Psoas muscle (tissue), 7 donors: ENCODE measurements at regions not wholly inside any gene's neighbourhood (a gene's known extent, or its start where the extent isn't known, plus 50 kb on each side); places are given as distances from the start of the nearest gene placed in this dataset.

ENCODE experiments used
- ATAC-seq, 4 donors: fragments of 200-7000 bp; cut with Tn5 transposase; one replicate each; pipeline ENCODE4 v1.9.1; 2020; ENCODE audit warnings: moderate library complexity in 3 of 4, mild to moderate bottlenecking in 2 of 4
- DNase-seq, 2 donors: peaks; one replicate each; pipeline ENCODE4 v3.0.0-alpha.2; 2020
- H3K27ac ChIP-seq: fragments of 200-600 bp; one replicate; pipeline ENCODE4 v1.8.0; 2022
- H3K27me3 ChIP-seq, 3 donors: fragments of 200-600 bp in 1 of 3; one replicate each; pipeline versions ENCODE4 v1.6.1 to v1.8.0; 2013 to 2022; ENCODE audit warnings: low read length in 2 of 3, mild to moderate bottlenecking in 2 of 3, moderate library complexity in 1 of 3; ENCODE audit not compliant: insufficient read depth in 3 of 3
- H3K36me3 ChIP-seq, 2 donors: fragments of 200-600 bp in 1 of 2; one replicate each; pipeline versions ENCODE4 v1.6.1 to v1.8.0; 2013 to 2022; ENCODE audit warnings: low read depth in 1 of 2, mild to moderate bottlenecking in 1 of 2, moderate library complexity in 1 of 2; ENCODE audit not compliant: insufficient read depth in 1 of 2
- H3K4me1 ChIP-seq: fragments of 200-600 bp; one replicate; pipeline ENCODE4 v1.8.0; 2022
- H3K4me3 ChIP-seq: fragments of 200-600 bp; one replicate; pipeline ENCODE4 v1.8.0; 2022; ENCODE audit warnings: mild to moderate bottlenecking
- H3K9me3 ChIP-seq: fragments of 200-600 bp; one replicate; pipeline ENCODE4 v1.8.0; 2022
- CTCF ChIP-seq: fragments of 200-600 bp; IDR thresholded peaks from one replicate; pipeline ENCODE4 v1.8.0; 2022; ENCODE audit warnings: antibody characterized with exemption
- WGBS, 3 donors: extraction: QIAGEN DNeasy Blood & Tissue Kit; methylation state at CpG; one replicate each; pipeline versions ENCODE4 v1.1.6 to v1.1.7; 2013; 5-methylcytosine and 5-hydroxymethylcytosine counted together
- intact Hi-C, 2 donors: fragments of 100-400 bp; cut with DNase I; formaldehyde crosslinking; loops; one replicate each; pipeline versions ENCODE4 v1.11.0 to v1.14.2; 2022
- donor health status: healthy with polysubstance abuse.
- donor health status: DM: no; HTN: no; CAD: no; lungs with moderate emphysema.
- donor health status: Bipolar disorder and iron deficiency.
- donor health status: healthy.
- donor health status: DM: yes; HTN: yes; CAD: no.
- donor health status: DM: no; HTN: no; CAD: no.
- donor health status: DM: yes; HTN: yes; CAD: no.

DNA sequence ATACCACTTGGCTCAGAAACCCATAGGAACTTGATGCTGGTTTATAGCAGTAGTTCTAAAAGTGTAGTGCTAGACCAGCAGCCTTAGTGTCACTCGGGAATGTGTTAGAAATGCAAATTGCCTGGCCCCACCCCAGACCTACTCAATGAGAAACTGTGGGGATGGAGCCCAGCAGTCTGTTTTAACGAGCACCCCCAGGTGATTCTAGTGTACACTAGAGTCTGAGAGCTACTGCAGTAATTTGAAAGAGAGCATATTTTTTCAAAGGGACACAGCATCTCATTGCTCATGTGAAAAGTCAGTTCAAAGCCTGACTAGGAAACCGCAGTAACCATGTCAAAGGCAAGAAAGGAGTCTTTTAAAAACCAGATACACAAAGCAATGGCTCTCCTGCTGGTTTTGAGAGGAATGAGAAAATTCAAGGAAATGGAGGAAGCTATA is 313.4 kb downstream of the SQOR start:
- ATAC-seq (no peak), DNase-seq (no peak)
- H3K27me3 ChIP-seq: no peaks in the 10 kb centered on the region
- 28 to 41% (median 30%) methylated on average over 3 of the region's 3 CpGs for WGBS, 3 donors
- H3K4me3 ChIP-seq: no peak overlapping the region
- no peak overlapping the region for H3K27ac ChIP-seq
- TF ChIP-seq CTCF: no peak
- no peaks in the 10 kb centered on the region for H3K4me1 ChIP-seq
- H3K9me3 ChIP-seq: no peaks in the 10 kb centered on the region
- intact Hi-C loops: no loop called here
- H3K36me3 ChIP-seq: no peaks in the 10 kb centered on the region

DNA sequence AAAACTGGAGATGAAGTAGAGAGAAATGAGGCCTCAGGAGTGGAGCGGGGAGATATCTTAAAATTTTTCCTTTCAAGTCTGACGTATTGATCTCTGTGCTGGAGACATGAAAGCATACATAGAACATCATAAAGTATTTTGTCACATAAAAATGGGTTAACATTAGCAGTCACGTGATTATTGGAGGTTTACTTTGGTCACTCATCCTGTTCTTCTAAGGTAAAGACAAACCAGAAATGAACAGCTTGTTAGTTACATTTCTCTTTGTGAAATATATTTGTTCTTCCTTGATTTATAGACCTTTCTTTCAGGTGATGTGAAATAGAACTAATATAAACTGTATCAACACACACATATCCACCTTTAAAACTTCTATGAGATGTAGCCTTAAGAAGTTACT is 324.1 kb downstream of the SQOR start:
- 75 to 88% (median 79%) methylated on average over 3 of the region's 3 CpGs for WGBS, 3 donors
- Histone ChIP-seq H3K27ac (no peak overlapping the region), H3K36me3 (no peaks in the 10 kb centered on the region), H3K4me3 (no peak overlapping the region), H3K27me3 (no peaks in the 10 kb centered on the region), H3K4me1 (no peaks in the 10 kb centered on the region), H3K9me3 (no peaks in the 10 kb centered on the region)
- DNase-seq (no peak), ATAC-seq (no peak)
- TF ChIP-seq CTCF: no peak
- intact Hi-C loops: no loop called here

GRCh38 chr15:45962733-45963132 is 327.9 kb downstream of the SQOR start:
- no peak for TF ChIP-seq CTCF
- ATAC-seq (no peak), DNase-seq (no peak)
- Histone ChIP-seq H3K27me3 (no peaks in the 10 kb centered on the region), H3K4me3 (no peak overlapping the region), H3K9me3 (no peaks in the 10 kb centered on the region), H3K27ac (no peak overlapping the region), H3K36me3 (no peaks in the 10 kb centered on the region), H3K4me1 (no peaks in the 10 kb centered on the region)
- intact Hi-C loops: no loop called here
- 77 to 94% (median 79%) methylated on average over 3 of the region's 3 CpGs for WGBS, 3 donors

- TF ChIP-seq CTCF: no peak
- DNase-seq (no peak), ATAC-seq (no peak)
- H3K4me1 ChIP-seq: no peaks in the 10 kb centered on the region
- H3K4me3 ChIP-seq: no peak overlapping the region
- 72 to 82% (median 79%) methylated on average over 1 of the region's 1 CpG for WGBS, 3 donors
- H3K27ac ChIP-seq: no peak overlapping the region
- intact Hi-C loops: no loop called here
- H3K36me3 ChIP-seq: no peaks in the 10 kb centered on the region
- no peaks in the 10 kb centered on the region for H3K27me3 ChIP-seq
- no peaks in the 10 kb centered on the region for H3K9me3 ChIP-seq
Measured at GRCh38 chr15:45970542-45970941, 335.7 kb downstream of the SQOR start.

- 87 to 95% (median 90%) methylated on average over 5 of the region's 5 CpGs for WGBS, 3 donors
- Histone ChIP-seq H3K9me3 (peaks cover 2% of the 10 kb centered on the region), H3K27me3 (peaks cover 0 to 2% (median 0%) of the 10 kb centered on the region in 3 donors), H3K4me3 (no peak overlapping the region), H3K36me3 (no peaks in the 10 kb centered on the region), H3K27ac (no peak overlapping the region), H3K4me1 (no peaks in the 10 kb centered on the region)
- DNase-seq: no peak
- intact Hi-C loops: no loop called here
- no peak for ATAC-seq
- TF ChIP-seq CTCF: no peak
Measured at GRCh38 chr15:45980366-45980765, 345.5 kb downstream of the SQOR start.
